Liver (tissue), 8 donors: ENCODE measurements at regions not wholly inside any gene's neighbourhood (a gene's known extent, or its start where the extent isn't known, plus 50 kb on each side); places are given as distances from the start of the nearest gene placed in this dataset.

ENCODE experiments used
- DNase-seq: peaks from one replicate; pipeline ENCODE4 v3.0.0-alpha.2; 2017; ENCODE audit warnings: low spot score
- H3K27ac ChIP-seq, 2 donors: one replicate each; pipeline ENCODE4 v1.7.0; 2013; ENCODE audit warnings: inconsistent platforms in 2 of 2, low read length in 2 of 2, control low read depth in 1 of 2, low read depth in 1 of 2, mild to moderate bottlenecking in 1 of 2
- H3K27me3 ChIP-seq, 4 donors: one replicate each; pipeline versions ENCODE4 v1.6.1 to v1.7.0; 2013; ENCODE audit warnings: low read length in 3 of 4, inconsistent platforms in 1 of 4, mild to moderate bottlenecking in 1 of 4, moderate library complexity in 1 of 4; ENCODE audit not compliant: control insufficient read depth in 4 of 4, insufficient read depth in 4 of 4
- H3K36me3 ChIP-seq, 4 donors: one replicate each; pipeline versions ENCODE4 v1.6.1 to v1.7.0; 2013; ENCODE audit warnings: low read length in 3 of 4, mild to moderate bottlenecking in 3 of 4, low read depth in 1 of 4, moderate library complexity in 1 of 4; ENCODE audit not compliant: control insufficient read depth in 4 of 4, insufficient read depth in 3 of 4
- H3K4me1 ChIP-seq, 4 donors: one replicate each; pipeline versions ENCODE4 v1.6.1 to v1.7.0; 2013; ENCODE audit warnings: low read length in 3 of 4, mild to moderate bottlenecking in 3 of 4, moderate library complexity in 1 of 4; ENCODE audit not compliant: control insufficient read depth in 4 of 4, insufficient read depth in 4 of 4
- H3K4me3 ChIP-seq, 3 donors: one replicate each; pipeline versions ENCODE4 v1.6.1 to v1.7.0; 2013; ENCODE audit warnings: low read length in 3 of 3, control low read depth in 1 of 3, low read depth in 1 of 3, mild to moderate bottlenecking in 1 of 3
- H3K9ac ChIP-seq, 2 donors: one replicate each; pipeline ENCODE4 v1.7.0; 2013; ENCODE audit warnings: low read length in 2 of 2, mild to moderate bottlenecking in 2 of 2, moderate library complexity in 2 of 2, control low read depth in 1 of 2, low read depth in 1 of 2
- H3K9me3 ChIP-seq, 4 donors: one replicate each; pipeline versions ENCODE4 v1.6.1 to v1.7.0; 2013; ENCODE audit warnings: low read length in 3 of 4; ENCODE audit not compliant: control insufficient read depth in 4 of 4
- ATF3 ChIP-seq: IDR thresholded peaks from 2 replicates; pipeline ENCODE4 v1.6.1; 2016; ENCODE audit warnings: antibody characterized with exemption
- CTCF ChIP-seq: fragments of 150-350 bp; IDR thresholded peaks from 2 replicates; pipeline ENCODE4 v1.5.1; 2017; ENCODE audit warnings: improper control_type of control experiment, low read depth, low read length; ENCODE audit not compliant: missing input control
- EGR1 ChIP-seq, 2 donors: IDR thresholded peaks; 2 replicates each; pipeline ENCODE4 v1.6.1; 2016 to 2018; ENCODE audit warnings: antibody characterized with exemption in 2 of 2, low read depth in 2 of 2
- FOXA1 ChIP-seq: IDR thresholded peaks from 2 replicates; pipeline ENCODE4 v1.6.1; 2016; ENCODE audit warnings: antibody characterized with exemption
- FOXA2 ChIP-seq: IDR thresholded peaks from 2 replicates; pipeline ENCODE4 v1.6.1; 2016; ENCODE audit warnings: antibody characterized with exemption
- GABPA ChIP-seq, 2 donors: IDR thresholded peaks in 1 of 2; conservative IDR thresholded peaks in 1 of 2; 2 replicates each; pipeline ENCODE4 v1.6.1; 2016; ENCODE audit warnings: antibody characterized with exemption in 2 of 2, mild to moderate bottlenecking in 1 of 2, moderate library complexity in 1 of 2
- HNF4A ChIP-seq, 2 donors: conservative IDR thresholded peaks; 2 replicates each; pipeline ENCODE4 v1.6.1; 2016; ENCODE audit warnings: antibody characterized with exemption in 2 of 2, mild to moderate bottlenecking in 2 of 2
- HNF4G ChIP-seq: IDR thresholded peaks from 2 replicates; pipeline ENCODE4 v1.6.1; 2016; ENCODE audit warnings: antibody characterized with exemption
- JUND ChIP-seq, 2 donors: IDR thresholded peaks; 2 replicates each; pipeline ENCODE4 v1.6.1; 2016; ENCODE audit warnings: antibody characterized with exemption in 2 of 2
- MAX ChIP-seq: IDR thresholded peaks from 2 replicates; pipeline ENCODE4 v1.6.1; 2016; ENCODE audit warnings: antibody characterized with exemption
- NR2F2 ChIP-seq: IDR thresholded peaks from 2 replicates; pipeline ENCODE4 v1.6.1; 2016; ENCODE audit warnings: antibody characterized with exemption
- RAD21 ChIP-seq, 2 donors: IDR thresholded peaks; 2 replicates each; pipeline ENCODE4 v1.6.1; 2016; ENCODE audit warnings: antibody characterized with exemption in 2 of 2, mild to moderate bottlenecking in 2 of 2
- REST ChIP-seq: IDR thresholded peaks from 2 replicates; pipeline ENCODE4 v1.6.1; 2016; ENCODE audit warnings: antibody characterized with exemption, mild to moderate bottlenecking
- RXRA ChIP-seq, 2 donors: IDR thresholded peaks; 2 replicates each; pipeline ENCODE4 v1.6.1; 2017 to 2018; ENCODE audit warnings: antibody characterized with exemption in 2 of 2, mild to moderate bottlenecking in 1 of 2
- SP1 ChIP-seq: IDR thresholded peaks from 2 replicates; pipeline ENCODE4 v1.6.1; 2018; ENCODE audit warnings: antibody characterized with exemption, mild to moderate bottlenecking
- TAF1 ChIP-seq: conservative IDR thresholded peaks from 2 replicates; pipeline ENCODE4 v1.6.1; 2016; ENCODE audit warnings: antibody characterized with exemption, mild to moderate bottlenecking
- YY1 ChIP-seq: IDR thresholded peaks from 2 replicates; pipeline ENCODE4 v1.6.1; 2016; ENCODE audit warnings: antibody characterized with exemption, mild to moderate bottlenecking
- ZBTB33 ChIP-seq: IDR thresholded peaks from 2 replicates; pipeline ENCODE4 v1.6.1; 2016; ENCODE audit warnings: antibody characterized with exemption
- WGBS: extraction: QIAGEN DNeasy Blood & Tissue Kit; methylation state at CpG from one replicate; pipeline ENCODE4 v1.1.7; 2013; 5-methylcytosine and 5-hydroxymethylcytosine counted together
- donor health status: healthy.
- donor health status: healthy.
- donor health status: healthy.
- donor health status: healthy.
- donor health status: healthy.

GRCh38 chrX:46036508-46036907 lies 508.7 kb downstream of the ZNF674 start:
- Histone ChIP-seq H3K27me3 (no peaks in the 10 kb centered on the region), H3K9me3 (peaks cover 0 to 9% (median 4%) of the 10 kb centered on the region in 4 donors), H3K4me1 (no peaks in the 10 kb centered on the region), H3K36me3 (no peaks in the 10 kb centered on the region), H3K9ac (no peak overlapping the region), H3K4me3 (no peak overlapping the region), H3K27ac (no peak overlapping the region)
- 90% methylated on average over 1 of the region's 1 CpG for WGBS
- TF ChIP-seq FOXA1 = no peak
- TF ChIP-seq ATF3 = no peak
- TF ChIP-seq ZBTB33 = no peak
- TF ChIP-seq JUND (IDR thresholded peaks at IDR 0.05) = no peak
- TF ChIP-seq GABPA (IDR thresholded peaks at IDR 0.05 in 1 of 2, conservative IDR thresholded peaks at IDR 0.05 in 1 of 2) = no peak
- TF ChIP-seq MAX = no peak
- no peak for TF ChIP-seq EGR1 (IDR thresholded peaks at IDR 0.05; ENCODE audit: low read depth in 2 of 2)
- TF ChIP-seq RAD21 (IDR thresholded peaks at IDR 0.05) = no peak
- TF ChIP-seq YY1 = no peak
- no peak for TF ChIP-seq REST
- no peak for TF ChIP-seq FOXA2
- no peak for TF ChIP-seq RXRA (IDR thresholded peaks at IDR 0.05)
- no peak for TF ChIP-seq HNF4G
- no peak for TF ChIP-seq NR2F2
- no peak for TF ChIP-seq SP1
- TF ChIP-seq CTCF = no peak
- no peak for TF ChIP-seq HNF4A (conservative IDR thresholded peaks at IDR 0.05)
- no peak for TF ChIP-seq TAF1
- no peak for DNase-seq

GRCh38 chrX:46034868-46035267 lies 510.4 kb downstream of the ZNF674 start:
- TF ChIP-seq NR2F2 = no peak
- no peaks in the 10 kb centered on the region for H3K27me3 ChIP-seq

More at GRCh38 chrX:46034868-46035267, 510.4 kb downstream of the ZNF674 start:
- no peak overlapping the region for H3K9ac ChIP-seq
- H3K27ac ChIP-seq = no peak overlapping the region
- no peaks in the 10 kb centered on the region for H3K4me1 ChIP-seq
- DNase-seq = no peak
- H3K36me3 ChIP-seq = no peaks in the 10 kb centered on the region
- no peak overlapping the region for H3K4me3 ChIP-seq
- no peaks in the 10 kb centered on the region for H3K9me3 ChIP-seq
